ENCODE measurements at regions not wholly inside any gene's neighbourhood (a gene's known extent, or its start where the extent isn't known, plus 50 kb on each side); places are given as distances from the start of the nearest gene placed in this dataset.

- POLR2A ChIA-PET: no interaction called here
- Mint-ChIP-seq H3K4me1 (no peaks in the 10 kb centered on the region), H3K27ac (no peak overlapping the region), H3K4me3 (no peak overlapping the region), H3K9me3 (ENCODE audit: insufficient read depth) (peaks cover 2% of the 10 kb centered on the region), H3K27me3 (no peaks in the 10 kb centered on the region)
- TF ChIP-seq CTCF (IDR thresholded peaks at IDR 0.05): no peak
- TF ChIP-seq EZH2 (IDR thresholded peaks at IDR 0.05; ENCODE audit: borderline replicate concordance, insufficient read depth, low read depth, low read length, poor library complexity, severe bottlenecking): no peak
- H3K4me3 ChIP-seq (ENCODE audit: control extremely low read depth in 1 of 5, extremely low read depth in 1 of 5, insufficient read depth in 1 of 5, low read depth in 2 of 5, low read length in 4 of 5): no peak overlapping the region
- DNase-seq (no peak), ATAC-seq (ENCODE audit: low read depth) (no peak)
- H3K36me3 ChIP-seq (replicated peaks in 1 of 2; ENCODE audit: control extremely low read depth in 1 of 2, control insufficient read depth in 1 of 2, extremely low read depth in 1 of 2, insufficient read depth in 2 of 2, low read length in 1 of 2): no peaks in the 10 kb centered on the region
- H3K9me3 ChIP-seq (ENCODE audit: control extremely low read depth in 1 of 3, control insufficient read depth in 2 of 3, insufficient read depth in 1 of 3, low read length in 2 of 3): no peaks in the 10 kb centered on the region
- CTCF ChIA-PET: no interaction called here
- no peak overlapping the region for H2AFZ ChIP-seq (ENCODE audit: insufficient read depth, low read depth, low read length, poor library complexity, severe bottlenecking)
- intact Hi-C loops (cut with micrococcal nuclease): no loop called here
- H3K27me3 ChIP-seq (replicated peaks in 1 of 4; ENCODE audit: control extremely low read depth in 1 of 4, control insufficient read depth in 3 of 4, insufficient read depth in 4 of 4, low read length in 3 of 4): no peaks in the 10 kb centered on the region
- no peak overlapping the region for H3K27ac ChIP-seq (ENCODE audit: low read length in 2 of 2)
- no peak overlapping the region for H3K9ac ChIP-seq (ENCODE audit: low read length)
- H3K79me2 ChIP-seq (ENCODE audit: control insufficient read depth, insufficient read depth, low read length): no peaks in the 10 kb centered on the region
- no peaks in the 10 kb centered on the region for H4K20me1 ChIP-seq (ENCODE audit: control insufficient read depth, insufficient read depth, low read length, poor library complexity, severe bottlenecking)
- H3K4me2 ChIP-seq (replicated peaks; ENCODE audit: low read depth, low read length, poor library complexity, severe bottlenecking): no peak overlapping the region
- no peaks in the 10 kb centered on the region for H3K4me1 ChIP-seq (ENCODE audit: control insufficient read depth in 2 of 2, insufficient read depth in 2 of 2, low read length in 2 of 2)
These were observed 617.8 kb downstream of the TRIB2 start for GRCh38 chr2:13334545-13334944.

GRCh38 chr2:13335862-13336535, 619.3 kb downstream of the TRIB2 start:
- H3K27me3 Mint-ChIP-seq: no peaks in the 10 kb centered on the region
- intact Hi-C loops (cut with micrococcal nuclease): no loop called here
- Histone ChIP-seq H3K36me3 (replicated peaks in 1 of 2; ENCODE audit: control extremely low read depth in 1 of 2, control insufficient read depth in 1 of 2, extremely low read depth in 1 of 2, insufficient read depth in 2 of 2, low read length in 1 of 2) (no peaks in the 10 kb centered on the region), H3K27me3 (replicated peaks in 1 of 4; ENCODE audit: control extremely low read depth in 1 of 4, control insufficient read depth in 3 of 4, insufficient read depth in 4 of 4, low read length in 3 of 4) (no peaks in the 10 kb centered on the region), H3K27ac (ENCODE audit: low read length in 2 of 2) (no peak overlapping the region), H3K9me3 (ENCODE audit: control extremely low read depth in 1 of 3, control insufficient read depth in 2 of 3, insufficient read depth in 1 of 3, low read length in 2 of 3) (no peaks in the 10 kb centered on the region), H3K9ac (ENCODE audit: low read length) (no peak overlapping the region), H3K4me1 (ENCODE audit: control insufficient read depth in 2 of 2, insufficient read depth in 2 of 2, low read length in 2 of 2) (no peaks in the 10 kb centered on the region), H3K4me3 (ENCODE audit: control extremely low read depth in 1 of 5, extremely low read depth in 1 of 5, insufficient read depth in 1 of 5, low read depth in 2 of 5, low read length in 4 of 5) (no peak overlapping the region), H2AFZ (ENCODE audit: insufficient read depth, low read depth, low read length, poor library complexity, severe bottlenecking) (no peak overlapping the region), H3K4me2 (replicated peaks; ENCODE audit: low read depth, low read length, poor library complexity, severe bottlenecking) (no peak overlapping the region), H3K79me2 (ENCODE audit: control insufficient read depth, insufficient read depth, low read length) (no peaks in the 10 kb centered on the region), H4K20me1 (ENCODE audit: control insufficient read depth, insufficient read depth, low read length, poor library complexity, severe bottlenecking) (no peaks in the 10 kb centered on the region)
- CTCF ChIA-PET: no interaction called here
- H3K27ac Mint-ChIP-seq: no peak overlapping the region
- DNase-seq: no peak
- 95% methylated on average over 2 of the region's 2 CpGs for WGBS (ENCODE audit: insufficient coverage)
- POLR2A ChIA-PET: no interaction called here
- TF ChIP-seq EZH2 (IDR thresholded peaks at IDR 0.05; ENCODE audit: borderline replicate concordance, insufficient read depth, low read depth, low read length, poor library complexity, severe bottlenecking): no peak
- no peak for TF ChIP-seq CTCF (IDR thresholded peaks at IDR 0.05)
- H3K9me3 Mint-ChIP-seq (ENCODE audit: insufficient read depth): peaks cover 2% of the 10 kb centered on the region
- no peak overlapping the region for H3K4me3 Mint-ChIP-seq
- ATAC-seq (ENCODE audit: low read depth): no peak
- no peaks in the 10 kb centered on the region for H3K4me1 Mint-ChIP-seq

Data from B cell (primary cell).